ENCODE measurements at regions not wholly inside any gene's neighbourhood (a gene's known extent, or its start where the extent isn't known, plus 50 kb on each side); places are given as distances from the start of the nearest gene placed in this dataset.

DNA sequence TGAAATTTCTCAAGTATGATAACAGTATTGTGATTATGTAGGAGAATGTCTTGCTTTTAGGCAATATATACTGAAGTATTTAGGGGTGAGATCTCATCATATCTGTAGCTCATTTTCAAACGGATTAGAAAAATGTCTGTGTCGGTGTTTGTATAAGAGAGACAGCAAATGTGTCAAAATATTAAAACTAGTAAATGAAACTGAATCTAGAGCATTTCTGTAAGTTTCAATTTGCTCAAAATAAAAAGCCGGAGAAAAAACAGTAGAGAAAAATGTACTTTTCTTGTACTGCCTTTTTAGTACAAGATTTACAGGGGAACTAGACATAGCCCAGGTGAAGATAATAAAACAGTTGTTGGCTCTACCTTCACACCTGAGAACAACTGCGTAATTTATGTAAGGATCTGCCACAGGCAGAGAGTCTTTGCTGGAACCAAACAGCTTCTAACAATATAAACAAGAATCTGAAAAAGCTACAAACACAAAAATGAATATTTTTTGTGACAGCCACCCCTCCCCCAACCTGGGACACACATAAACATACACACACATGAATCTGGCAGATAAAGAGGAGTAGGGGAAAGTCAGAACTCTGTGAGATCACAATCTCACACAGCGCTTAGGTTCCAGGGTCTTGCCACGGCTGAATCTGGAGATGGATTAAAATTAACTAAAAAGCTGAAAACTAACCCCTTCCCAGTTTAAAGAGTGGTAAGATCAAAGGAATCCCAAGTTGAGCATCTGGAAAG is 153.3 kb downstream of the AVL9 start:
- TF ChIP-seq CTCF (IDR thresholded peaks at IDR 0.05) (no peak), POLR2A (IDR thresholded peaks at IDR 0.05) (no peak), POLR2AphosphoS5 (IDR thresholded peaks at IDR 0.05) (no peak), EP300 (IDR thresholded peaks at IDR 0.05) (no peak)
